Parathyroid adenoma (tissue), 2 donors: ENCODE measurements at regions not wholly inside any gene's neighbourhood (a gene's known extent, or its start where the extent isn't known, plus 50 kb on each side); places are given as distances from the start of the nearest gene placed in this dataset.

ENCODE experiments used
- H2AFZ ChIP-seq: fragments of 300-600 bp; sonication (generic); one replicate; pipeline ENCODE4 v1.7.0; 2017; ENCODE audit warnings: antibody characterized with exemption, mild to moderate bottlenecking
- H3K27ac ChIP-seq: fragments of 300-600 bp; sonication (generic); one replicate; pipeline ENCODE4 v1.7.0; 2017
- H3K27me3 ChIP-seq: fragments of 300-600 bp; sonication (generic); one replicate; pipeline ENCODE4 v1.7.0; 2017; ENCODE audit warnings: low read length; ENCODE audit not compliant: control insufficient read depth, insufficient read depth
- H3K36me3 ChIP-seq: fragments of 300-600 bp; sonication (generic); one replicate; pipeline ENCODE4 v1.7.0; 2017; ENCODE audit warnings: low read length; ENCODE audit not compliant: control insufficient read depth, insufficient read depth
- H3K4me1 ChIP-seq: fragments of 300-600 bp; sonication (generic); one replicate; pipeline ENCODE4 v1.7.0; 2017; ENCODE audit warnings: control low read depth
- H3K4me2 ChIP-seq: fragments of 300-600 bp; sonication (generic); one replicate; pipeline ENCODE4 v1.7.0; 2017; ENCODE audit warnings: low read length
- H3K4me3 ChIP-seq: fragments of 300-600 bp; sonication (generic); one replicate; pipeline ENCODE4 v1.7.0; 2017; ENCODE audit warnings: low read depth, low read length
- H3K79me2 ChIP-seq: fragments of 300-600 bp; sonication (generic); one replicate; pipeline ENCODE4 v1.7.0; 2017; ENCODE audit warnings: control low read depth
- H3K9ac ChIP-seq: fragments of 300-600 bp; sonication (generic); one replicate; pipeline ENCODE4 v1.7.0; 2017; ENCODE audit warnings: mild to moderate bottlenecking
- H3K9me3 ChIP-seq: fragments of 300-600 bp; sonication (generic); one replicate; pipeline ENCODE4 v1.7.0; 2017; ENCODE audit warnings: low read length; ENCODE audit not compliant: control insufficient read depth
- CTCF ChIP-seq: fragments of 300-600 bp; sonication (generic); IDR thresholded peaks from one replicate; pipeline ENCODE4 v1.7.0; 2017; ENCODE audit warnings: antibody characterized with exemption, mild to moderate bottlenecking
- donor health status: primary hyperparathyroidism.

GRCh38 chr5:158014372-158014771 is 155.4 kb upstream of the CLINT1 start:
- Histone ChIP-seq H3K4me3 (no peak overlapping the region), H3K9me3 (no peaks in the 10 kb centered on the region), H3K79me2 (no peaks in the 10 kb centered on the region), H3K9ac (no peak overlapping the region), H2AFZ (no peak overlapping the region), H3K4me1 (no peaks in the 10 kb centered on the region), H3K27ac (no peak overlapping the region), H3K4me2 (no peak overlapping the region), H3K27me3 (no peaks in the 10 kb centered on the region), H3K36me3 (no peaks in the 10 kb centered on the region)
- TF ChIP-seq CTCF: no peak

- no peaks in the 10 kb centered on the region for H3K36me3 ChIP-seq
- H3K9me3 ChIP-seq: no peaks in the 10 kb centered on the region
- no peaks in the 10 kb centered on the region for H3K27me3 ChIP-seq
Observed at GRCh38 chr5:158013939-158014338, 155.0 kb upstream of the CLINT1 start.

GRCh38 chr5:158013303-158013702 is 154.4 kb upstream of the CLINT1 start:
- no peaks in the 10 kb centered on the region for H3K36me3 ChIP-seq
- H3K4me2 ChIP-seq: no peak overlapping the region
- H3K4me3 ChIP-seq: no peak overlapping the region
- no peaks in the 10 kb centered on the region for H3K9me3 ChIP-seq
- H2AFZ ChIP-seq: no peak overlapping the region
- H3K79me2 ChIP-seq: no peaks in the 10 kb centered on the region
- no peak overlapping the region for H3K9ac ChIP-seq
- no peaks in the 10 kb centered on the region for H3K4me1 ChIP-seq
- no peak overlapping the region for H3K27ac ChIP-seq
- no peaks in the 10 kb centered on the region for H3K27me3 ChIP-seq
- no peak for TF ChIP-seq CTCF

More at GRCh38 chr5:158013939-158014338, 155.0 kb upstream of the CLINT1 start:
- Histone ChIP-seq H3K4me1 (no peaks in the 10 kb centered on the region), H3K79me2 (no peaks in the 10 kb centered on the region), H3K9ac (no peak overlapping the region), H2AFZ (no peak overlapping the region), H3K4me2 (no peak overlapping the region), H3K27ac (no peak overlapping the region), H3K4me3 (no peak overlapping the region)
- TF ChIP-seq CTCF: peak; percentile 22

- Histone ChIP-seq H3K4me3 (no peak overlapping the region), H3K79me2 (no peaks in the 10 kb centered on the region), H3K9me3 (no peaks in the 10 kb centered on the region), H3K27ac (no peak overlapping the region), H3K9ac (no peak overlapping the region), H2AFZ (no peak overlapping the region), H3K36me3 (no peaks in the 10 kb centered on the region), H3K4me2 (no peak overlapping the region), H3K27me3 (no peaks in the 10 kb centered on the region), H3K4me1 (no peaks in the 10 kb centered on the region)
- TF ChIP-seq CTCF: no peak
Observed at GRCh38 chr5:158011422-158011821, 152.5 kb upstream of the CLINT1 start.

GRCh38 chr5:158010831-158011230 is 151.9 kb upstream of the CLINT1 start:
- no peak for TF ChIP-seq CTCF
- Histone ChIP-seq H3K4me1 (no peaks in the 10 kb centered on the region), H3K9ac (no peak overlapping the region), H3K27me3 (no peaks in the 10 kb centered on the region), H3K79me2 (no peaks in the 10 kb centered on the region), H2AFZ (no peak overlapping the region), H3K36me3 (no peaks in the 10 kb centered on the region), H3K4me3 (no peak overlapping the region), H3K9me3 (no peaks in the 10 kb centered on the region), H3K4me2 (no peak overlapping the region), H3K27ac (no peak overlapping the region)
